ENCODE measurements at regions not wholly inside any gene's neighbourhood (a gene's known extent, or its start where the extent isn't known, plus 50 kb on each side); places are given as distances from the start of the nearest gene placed in this dataset.

DNA sequence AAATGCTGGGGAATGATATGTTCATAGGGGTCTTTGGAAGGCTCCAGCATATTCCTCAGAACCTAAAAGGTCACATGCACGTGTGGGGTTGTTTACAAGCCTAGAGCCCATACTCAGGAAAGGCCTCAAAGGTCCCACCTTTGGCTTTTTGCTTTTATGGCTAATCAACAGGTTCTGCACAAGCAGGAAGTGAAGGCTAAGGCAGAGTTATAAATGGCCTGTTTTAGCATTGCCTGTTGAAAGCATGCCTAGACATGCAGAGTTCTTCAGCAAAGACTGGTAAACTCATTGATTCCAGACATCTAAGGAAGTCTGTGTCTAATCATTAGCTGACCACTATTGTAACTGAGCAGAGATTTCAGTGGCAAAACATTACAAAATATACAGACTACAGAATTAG, 198.3 kb downstream of the KCNRG start:
- Histone ChIP-seq H3K4me3 (ENCODE audit: low read depth, low read length) (no peak overlapping the region), H3K4me1 (ENCODE audit: control insufficient read depth, insufficient read depth, low read length) (peaks cover 12% of the 10 kb centered on the region), H3K36me3 (ENCODE audit: control insufficient read depth, insufficient read depth, low read length) (no peaks in the 10 kb centered on the region), H3K9ac (ENCODE audit: low read depth, low read length) (no peak overlapping the region), H3K9me3 (ENCODE audit: control insufficient read depth, insufficient read depth, low read length) (no peaks in the 10 kb centered on the region), H3K27me3 (ENCODE audit: control insufficient read depth, insufficient read depth, low read length) (no peaks in the 10 kb centered on the region)

- Histone ChIP-seq H3K4me1 (ENCODE audit: control insufficient read depth, insufficient read depth, low read length) (peaks cover 3% of the 10 kb centered on the region), H3K36me3 (ENCODE audit: control insufficient read depth, insufficient read depth, low read length) (no peaks in the 10 kb centered on the region), H3K9me3 (ENCODE audit: control insufficient read depth, insufficient read depth, low read length) (no peaks in the 10 kb centered on the region), H3K4me3 (ENCODE audit: low read depth, low read length) (no peak overlapping the region), H3K27me3 (ENCODE audit: control insufficient read depth, insufficient read depth, low read length) (no peaks in the 10 kb centered on the region), H3K9ac (ENCODE audit: low read depth, low read length) (no peak overlapping the region)
Observed at GRCh38 chr13:50214514-50214913, 199.3 kb downstream of the KCNRG start.

DNA sequence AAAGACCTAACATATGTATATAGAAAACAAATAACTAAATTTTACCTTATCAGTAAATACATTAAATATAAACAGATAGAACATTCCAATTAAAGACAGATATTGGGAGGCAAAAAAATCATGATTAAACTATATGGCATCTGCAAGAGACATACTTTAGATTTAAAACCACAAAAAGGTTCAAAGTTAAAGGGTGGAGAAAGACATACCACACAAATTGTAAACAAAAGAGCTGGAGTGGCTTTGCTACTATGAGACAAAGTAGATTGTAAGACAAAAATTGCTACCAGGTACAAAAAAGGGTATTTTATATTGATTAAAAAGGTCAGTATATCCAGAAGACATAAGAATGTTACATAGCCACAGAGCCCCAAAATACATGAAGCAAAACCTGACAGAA, 200.2 kb downstream of the KCNRG start:
- Histone ChIP-seq H3K4me3 (ENCODE audit: low read depth, low read length) (no peak overlapping the region), H3K9me3 (ENCODE audit: control insufficient read depth, insufficient read depth, low read length) (no peaks in the 10 kb centered on the region), H3K27me3 (ENCODE audit: control insufficient read depth, insufficient read depth, low read length) (no peaks in the 10 kb centered on the region), H3K9ac (ENCODE audit: low read depth, low read length) (no peak overlapping the region), H3K4me1 (ENCODE audit: control insufficient read depth, insufficient read depth, low read length) (no peaks in the 10 kb centered on the region), H3K36me3 (ENCODE audit: control insufficient read depth, insufficient read depth, low read length) (no peaks in the 10 kb centered on the region)

GRCh38 chr13:50219743-50220142, 204.5 kb downstream of the KCNRG start:
- H3K9me3 ChIP-seq (ENCODE audit: control insufficient read depth, insufficient read depth, low read length) = no peaks in the 10 kb centered on the region

GRCh38 chr13:50220938-50221337, 205.7 kb downstream of the KCNRG start:
- Histone ChIP-seq H3K9ac (ENCODE audit: low read depth, low read length) (no peak overlapping the region), H3K36me3 (ENCODE audit: control insufficient read depth, insufficient read depth, low read length) (no peaks in the 10 kb centered on the region), H3K4me3 (ENCODE audit: low read depth, low read length) (no peak overlapping the region), H3K27me3 (ENCODE audit: control insufficient read depth, insufficient read depth, low read length) (no peaks in the 10 kb centered on the region), H3K9me3 (ENCODE audit: control insufficient read depth, insufficient read depth, low read length) (no peaks in the 10 kb centered on the region), H3K4me1 (ENCODE audit: control insufficient read depth, insufficient read depth, low read length) (peaks cover 3% of the 10 kb centered on the region)

More at GRCh38 chr13:50219743-50220142, 204.5 kb downstream of the KCNRG start:
- no peak overlapping the region for H3K9ac ChIP-seq (ENCODE audit: low read depth, low read length)
- peaks cover 3% of the 10 kb centered on the region for H3K4me1 ChIP-seq (ENCODE audit: control insufficient read depth, insufficient read depth, low read length)
- H3K36me3 ChIP-seq (ENCODE audit: control insufficient read depth, insufficient read depth, low read length) = no peaks in the 10 kb centered on the region
- no peak overlapping the region for H3K4me3 ChIP-seq (ENCODE audit: low read depth, low read length)
- H3K27me3 ChIP-seq (ENCODE audit: control insufficient read depth, insufficient read depth, low read length) = no peaks in the 10 kb centered on the region

DNA sequence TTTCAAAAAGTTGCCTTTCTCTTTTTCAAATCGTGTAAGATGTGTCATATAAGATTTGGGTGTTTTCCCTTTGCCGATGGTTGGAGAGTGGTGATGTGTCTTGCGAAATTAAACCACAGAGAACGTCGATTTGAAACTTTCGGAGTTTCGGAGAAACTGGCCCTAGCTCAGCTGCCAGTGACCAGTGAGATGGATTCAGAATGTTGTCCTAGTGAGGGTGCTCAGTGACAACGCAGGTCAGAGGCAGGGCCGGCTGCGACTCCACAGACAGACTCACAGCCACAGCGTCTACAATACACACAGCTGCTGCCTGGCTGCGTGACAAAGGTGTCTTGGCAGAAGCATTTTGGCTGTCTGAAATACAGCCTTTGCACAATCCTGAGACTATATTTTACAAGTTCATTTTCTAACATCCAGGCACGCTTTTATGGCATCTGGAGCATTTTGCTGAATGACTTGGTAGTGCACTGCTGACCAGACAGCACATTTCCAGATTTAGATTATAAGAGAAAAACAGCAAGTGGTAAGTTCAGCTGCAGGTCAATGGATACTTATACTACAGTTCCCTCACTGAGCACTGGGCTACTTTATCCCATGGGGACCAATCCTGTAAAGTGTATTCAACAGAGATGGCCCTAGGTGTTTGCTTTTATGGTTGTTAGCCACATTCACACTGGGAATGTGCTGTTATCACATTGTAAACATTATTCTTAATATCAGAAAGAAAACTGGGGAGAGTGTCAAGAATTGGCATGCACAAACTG, 207.5 kb downstream of the KCNRG start:
- peaks cover 3% of the 10 kb centered on the region for H3K4me1 ChIP-seq (ENCODE audit: control insufficient read depth, insufficient read depth, low read length)
- H3K27me3 ChIP-seq (ENCODE audit: control insufficient read depth, insufficient read depth, low read length) = no peaks in the 10 kb centered on the region
- H3K36me3 ChIP-seq (ENCODE audit: control insufficient read depth, insufficient read depth, low read length) = no peaks in the 10 kb centered on the region
- H3K4me3 ChIP-seq (ENCODE audit: low read depth, low read length) = no peak overlapping the region
- no peaks in the 10 kb centered on the region for H3K9me3 ChIP-seq (ENCODE audit: control insufficient read depth, insufficient read depth, low read length)
- H3K9ac ChIP-seq (ENCODE audit: low read depth, low read length) = no peak overlapping the region

GRCh38 chr13:50224534-50224933, 209.3 kb downstream of the KCNRG start:
- peaks cover 7% of the 10 kb centered on the region for H3K4me1 ChIP-seq (ENCODE audit: control insufficient read depth, insufficient read depth, low read length)
- no peaks in the 10 kb centered on the region for H3K9me3 ChIP-seq (ENCODE audit: control insufficient read depth, insufficient read depth, low read length)
- H3K36me3 ChIP-seq (ENCODE audit: control insufficient read depth, insufficient read depth, low read length) = no peaks in the 10 kb centered on the region
- H3K27me3 ChIP-seq (ENCODE audit: control insufficient read depth, insufficient read depth, low read length) = no peaks in the 10 kb centered on the region
- no peak overlapping the region for H3K9ac ChIP-seq (ENCODE audit: low read depth, low read length)
- H3K4me3 ChIP-seq (ENCODE audit: low read depth, low read length) = no peak overlapping the region

DNA sequence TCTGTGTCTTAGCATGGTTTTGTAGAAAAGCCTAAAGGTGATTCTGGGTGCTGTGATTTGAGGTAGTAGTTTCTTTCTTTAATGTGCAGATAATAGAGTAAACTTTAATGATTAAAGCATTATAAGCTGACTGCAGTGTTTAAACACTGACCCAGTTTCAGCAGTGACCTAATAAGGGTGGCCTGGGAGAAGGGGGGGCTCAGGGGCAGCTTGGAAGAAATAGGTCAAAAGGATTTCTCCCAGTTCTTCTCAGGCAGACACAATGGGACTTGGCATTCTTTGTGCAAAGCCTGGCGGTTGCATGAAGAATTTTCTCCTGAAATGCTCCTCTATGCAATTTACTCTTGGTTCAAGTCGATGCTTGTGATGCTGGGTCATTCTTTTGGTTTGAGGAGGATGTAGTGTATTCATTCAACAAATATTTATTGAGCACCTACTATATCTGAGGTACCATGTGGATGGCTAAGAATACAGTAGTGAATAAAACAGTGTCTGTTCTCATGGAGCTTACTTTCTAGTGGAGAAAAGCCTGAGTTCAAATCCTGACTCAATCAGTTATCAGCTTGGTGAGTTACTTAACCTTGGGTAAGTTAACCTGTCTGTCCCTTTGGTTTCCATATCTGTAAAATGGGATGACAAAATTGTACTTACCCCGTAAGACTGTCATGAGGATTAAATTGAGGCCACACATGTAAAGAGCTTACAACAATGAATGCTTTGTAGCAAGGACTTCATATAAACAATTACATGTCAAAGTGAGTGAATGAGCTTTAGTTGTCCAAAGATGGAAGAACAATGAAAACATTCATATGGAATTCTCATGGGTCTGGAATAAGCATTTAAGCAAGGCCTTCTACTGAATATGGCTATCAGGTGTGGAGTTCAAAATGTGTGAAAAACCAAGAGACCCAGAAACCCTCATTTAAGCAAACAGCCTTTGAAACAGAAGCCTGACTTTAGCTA, 210.2 kb downstream of the KCNRG start:
- no peaks in the 10 kb centered on the region for H3K36me3 ChIP-seq (ENCODE audit: control insufficient read depth, insufficient read depth, low read length)
- H3K9me3 ChIP-seq (ENCODE audit: control insufficient read depth, insufficient read depth, low read length) = no peaks in the 10 kb centered on the region
- H3K27me3 ChIP-seq (ENCODE audit: control insufficient read depth, insufficient read depth, low read length) = no peaks in the 10 kb centered on the region
- H3K9ac ChIP-seq (ENCODE audit: low read depth, low read length) = no peak overlapping the region
- peaks cover 7% of the 10 kb centered on the region for H3K4me1 ChIP-seq (ENCODE audit: control insufficient read depth, insufficient read depth, low read length)
- H3K4me3 ChIP-seq (ENCODE audit: low read depth, low read length) = no peak overlapping the region

DNA sequence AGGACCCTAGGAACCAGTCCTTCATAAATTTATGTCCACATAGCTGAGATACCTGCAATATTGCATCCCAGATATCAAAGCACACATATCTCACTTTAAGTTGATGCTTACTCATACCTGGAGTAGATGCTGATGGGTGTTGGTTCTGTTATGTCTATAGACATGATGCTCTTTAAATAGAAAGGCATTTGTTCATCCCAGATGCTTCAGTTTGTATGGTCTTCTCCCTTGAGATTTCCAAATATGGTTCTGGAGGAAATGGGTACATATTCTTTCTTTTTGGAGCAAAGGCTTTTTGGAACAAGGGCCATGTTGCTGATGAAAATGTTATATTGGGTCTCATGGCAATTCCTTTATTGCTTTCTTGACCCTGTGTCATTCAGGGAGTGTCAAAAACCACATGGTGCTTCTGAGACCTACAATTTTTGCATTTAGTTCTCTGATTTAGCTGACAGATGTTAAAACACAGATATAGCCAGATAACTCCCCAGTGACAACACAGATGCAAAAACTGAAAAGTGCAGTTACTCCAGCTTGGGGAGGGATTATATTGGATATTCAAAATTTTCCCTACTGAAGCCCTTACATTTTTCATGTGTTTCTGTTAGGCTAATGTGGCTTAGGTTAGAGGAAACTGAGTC, 211.4 kb downstream of the KCNRG start:
- H3K9me3 ChIP-seq (ENCODE audit: control insufficient read depth, insufficient read depth, low read length) = no peaks in the 10 kb centered on the region
- H3K4me3 ChIP-seq (ENCODE audit: low read depth, low read length) = no peak overlapping the region

DNA sequence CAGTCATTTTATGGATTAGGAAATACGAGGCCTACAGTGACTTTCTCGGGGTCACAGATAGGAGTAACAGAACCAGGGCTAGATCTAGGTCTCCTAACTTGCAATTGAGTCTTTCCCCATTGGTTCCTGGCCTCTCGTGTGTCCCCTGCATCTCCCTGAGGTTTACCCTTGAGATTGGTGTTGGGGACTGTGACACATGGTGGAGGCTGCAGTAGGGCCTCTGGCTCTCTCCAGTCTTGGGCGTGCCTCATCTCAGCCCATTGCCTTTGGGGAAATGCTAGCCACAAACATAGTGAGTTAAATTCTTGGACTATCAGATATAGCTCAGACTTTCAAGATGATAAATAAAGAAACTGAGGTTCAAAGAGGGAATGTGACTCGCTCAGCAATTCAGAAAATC, 212.1 kb downstream of the KCNRG start:
- Histone ChIP-seq H3K9me3 (ENCODE audit: control insufficient read depth, insufficient read depth, low read length) (no peaks in the 10 kb centered on the region), H3K36me3 (ENCODE audit: control insufficient read depth, insufficient read depth, low read length) (no peaks in the 10 kb centered on the region), H3K4me3 (ENCODE audit: low read depth, low read length) (no peak overlapping the region), H3K27me3 (ENCODE audit: control insufficient read depth, insufficient read depth, low read length) (no peaks in the 10 kb centered on the region), H3K9ac (ENCODE audit: low read depth, low read length) (no peak overlapping the region), H3K4me1 (ENCODE audit: control insufficient read depth, insufficient read depth, low read length) (peaks cover 7% of the 10 kb centered on the region)

More for the DNA sequence above, 211.4 kb downstream of the KCNRG start:
- H3K9ac ChIP-seq (ENCODE audit: low read depth, low read length) = no peak overlapping the region
- peaks cover 7% of the 10 kb centered on the region for H3K4me1 ChIP-seq (ENCODE audit: control insufficient read depth, insufficient read depth, low read length)
- H3K36me3 ChIP-seq (ENCODE audit: control insufficient read depth, insufficient read depth, low read length) = no peaks in the 10 kb centered on the region
- H3K27me3 ChIP-seq (ENCODE audit: control insufficient read depth, insufficient read depth, low read length) = no peaks in the 10 kb centered on the region

DNA sequence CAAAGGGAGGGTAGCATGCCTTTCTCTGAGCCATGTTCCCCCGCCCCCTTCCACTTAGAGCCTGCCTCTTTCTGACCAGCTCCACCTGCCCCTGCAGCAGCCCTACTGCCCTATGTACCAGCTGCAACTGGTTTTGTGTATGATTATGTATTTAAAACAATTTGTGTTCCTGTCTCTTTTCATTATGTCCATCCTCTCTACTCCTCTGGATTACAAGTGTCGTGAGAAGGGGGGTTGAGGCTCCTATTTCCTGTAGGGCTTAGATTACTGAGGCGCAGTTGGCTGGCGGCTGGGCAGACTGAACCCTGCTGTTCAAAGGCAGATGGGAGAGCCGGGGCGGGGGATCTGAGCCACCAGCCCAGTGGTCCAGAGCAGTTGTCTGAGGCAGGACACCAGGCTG, 213.3 kb downstream of the KCNRG start:
- H3K36me3 ChIP-seq (ENCODE audit: control insufficient read depth, insufficient read depth, low read length) = no peaks in the 10 kb centered on the region
- H3K4me3 ChIP-seq (ENCODE audit: low read depth, low read length) = no peak overlapping the region
- no peaks in the 10 kb centered on the region for H3K9me3 ChIP-seq (ENCODE audit: control insufficient read depth, insufficient read depth, low read length)
- H3K27me3 ChIP-seq (ENCODE audit: control insufficient read depth, insufficient read depth, low read length) = no peaks in the 10 kb centered on the region
- H3K4me1 ChIP-seq (ENCODE audit: control insufficient read depth, insufficient read depth, low read length) = peaks cover 4% of the 10 kb centered on the region
- no peak overlapping the region for H3K9ac ChIP-seq (ENCODE audit: low read depth, low read length)

All from iPS-15b (cell line).